ENCODE measurements at regions not wholly inside any gene's neighbourhood (a gene's known extent, or its start where the extent isn't known, plus 50 kb on each side); places are given as distances from the start of the nearest gene placed in this dataset.

GRCh38 chr12:24446287-24446686 lies 496.8 kb upstream of the SOX5 start:
- ChIA-PET CTCF (no interaction called here), POLR2A (ENCODE audit: unreplicated experiment) (no interaction called here)
- peaks cover 3% of the 10 kb centered on the region; the same call in 1 of the 2 replicates for H3K27me3 ChIP-seq (ENCODE audit: low read length)
- no peak overlapping the region for H3K27ac ChIP-seq (ENCODE audit: low read length)
- no peak overlapping the region for H3K4me3 ChIP-seq (ENCODE audit: low read length)
- no peaks in the 10 kb centered on the region for H3K9me2 ChIP-seq (replicated peaks; ENCODE audit: low read length)
- TF ChIP-seq EZH2 (IDR thresholded peaks at IDR 0.05; ENCODE audit: low read length, unreplicated experiment), result no peak
- TF ChIP-seq CTCF (conservative IDR thresholded peaks at IDR 0.05; ENCODE audit: low read depth, low read length), result no peak
- no peak for TF ChIP-seq EZH2phosphoT487 (IDR thresholded peaks at IDR 0.05; ENCODE audit: borderline replicate concordance, low read length)
- no peak overlapping the region for H2AFZ ChIP-seq (ENCODE audit: low read length)
- H3K4me1 ChIP-seq (ENCODE audit: insufficient read depth, low read length), result no peaks in the 10 kb centered on the region
- DNase-seq (no peak), ATAC-seq (no peak)
- no peaks in the 10 kb centered on the region for H3F3A ChIP-seq (ENCODE audit: low read length, unreplicated experiment)
- intact Hi-C loops (cut with micrococcal nuclease), result no loop called here
- no TSS peak for BruUV-seq (replicated peaks)
- no peak overlapping the region for H3K9ac ChIP-seq (ENCODE audit: low read length)
- no peaks in the 10 kb centered on the region for H3K36me3 ChIP-seq (ENCODE audit: low read depth, low read length)
- H3K9me3 ChIP-seq (ENCODE audit: low read length), result no peaks in the 10 kb centered on the region
- no peaks in the 10 kb centered on the region for H4K20me1 ChIP-seq (ENCODE audit: low read length)
- H3K4me2 ChIP-seq (ENCODE audit: low read length), result no peak overlapping the region
- H3K79me2 ChIP-seq (ENCODE audit: low read length), result no peaks in the 10 kb centered on the region

- no peak overlapping the region for H3K4me3 ChIP-seq (ENCODE audit: low read length)
- H3K36me3 ChIP-seq (ENCODE audit: low read depth, low read length), result no peaks in the 10 kb centered on the region
- no peaks in the 10 kb centered on the region for H3K4me1 ChIP-seq (ENCODE audit: insufficient read depth, low read length)
- ChIA-PET CTCF (no interaction called here), POLR2A (ENCODE audit: unreplicated experiment) (no interaction called here)
- H3K79me2 ChIP-seq (ENCODE audit: low read length), result no peaks in the 10 kb centered on the region
- H3K9me3 ChIP-seq (ENCODE audit: low read length), result no peaks in the 10 kb centered on the region
- no peak overlapping the region for H3K4me2 ChIP-seq (ENCODE audit: low read length)
- H3K27ac ChIP-seq (ENCODE audit: low read length), result no peak overlapping the region
- ATAC-seq (no peak), DNase-seq (no peak)
- H3K9ac ChIP-seq (ENCODE audit: low read length), result no peak overlapping the region
- H3K9me2 ChIP-seq (replicated peaks; ENCODE audit: low read length), result no peaks in the 10 kb centered on the region
- TF ChIP-seq EZH2 (IDR thresholded peaks at IDR 0.05; ENCODE audit: low read length, unreplicated experiment), result no peak
- no peak for TF ChIP-seq CTCF (conservative IDR thresholded peaks at IDR 0.05; ENCODE audit: low read depth, low read length)
- TF ChIP-seq EZH2phosphoT487 (IDR thresholded peaks at IDR 0.05; ENCODE audit: borderline replicate concordance, low read length), result no peak
- BruUV-seq (replicated peaks), result no TSS peak
- H3F3A ChIP-seq (ENCODE audit: low read length, unreplicated experiment), result no peaks in the 10 kb centered on the region
- intact Hi-C loops (cut with micrococcal nuclease), result no loop called here
- H4K20me1 ChIP-seq (ENCODE audit: low read length), result no peaks in the 10 kb centered on the region
- peaks cover 3% of the 10 kb centered on the region; the same call in 1 of the 2 replicates for H3K27me3 ChIP-seq (ENCODE audit: low read length)
- H2AFZ ChIP-seq (ENCODE audit: low read length), result no peak overlapping the region
Measured at GRCh38 chr12:24444634-24445033, 495.2 kb upstream of the SOX5 start.

GRCh38 chr12:24441458-24441857 lies 492.0 kb upstream of the SOX5 start:
- Histone ChIP-seq H3K27ac (ENCODE audit: low read length) (no peak overlapping the region), H3K27me3 (ENCODE audit: low read length) (peaks cover 3% of the 10 kb centered on the region; the same call in 1 of the 2 replicates), H3F3A (ENCODE audit: low read length, unreplicated experiment) (no peaks in the 10 kb centered on the region), H3K9me2 (replicated peaks; ENCODE audit: low read length) (no peaks in the 10 kb centered on the region), H3K4me3 (ENCODE audit: low read length) (no peak overlapping the region), H3K9me3 (ENCODE audit: low read length) (no peaks in the 10 kb centered on the region), H2AFZ (ENCODE audit: low read length) (no peak overlapping the region), H3K4me1 (ENCODE audit: insufficient read depth, low read length) (no peaks in the 10 kb centered on the region), H3K9ac (ENCODE audit: low read length) (no peak overlapping the region), H3K36me3 (ENCODE audit: low read depth, low read length) (no peaks in the 10 kb centered on the region), H3K79me2 (ENCODE audit: low read length) (no peaks in the 10 kb centered on the region), H3K4me2 (ENCODE audit: low read length) (no peak overlapping the region), H4K20me1 (ENCODE audit: low read length) (no peaks in the 10 kb centered on the region)
- ChIA-PET CTCF (no interaction called here), POLR2A (ENCODE audit: unreplicated experiment) (no interaction called here)
- intact Hi-C loops (cut with micrococcal nuclease), result no loop called here
- TF ChIP-seq EZH2phosphoT487 (IDR thresholded peaks at IDR 0.05; ENCODE audit: borderline replicate concordance, low read length) (no peak), EZH2 (IDR thresholded peaks at IDR 0.05; ENCODE audit: low read length, unreplicated experiment) (no peak), CTCF (conservative IDR thresholded peaks at IDR 0.05; ENCODE audit: low read depth, low read length) (no peak)
- DNase-seq (no peak), ATAC-seq (no peak)
- no TSS peak for BruUV-seq (replicated peaks)

Data from PC-3 (cell line).